ENCODE measurements at regions not wholly inside any gene's neighbourhood (a gene's known extent, or its start where the extent isn't known, plus 50 kb on each side); places are given as distances from the start of the nearest gene placed in this dataset.

DNA sequence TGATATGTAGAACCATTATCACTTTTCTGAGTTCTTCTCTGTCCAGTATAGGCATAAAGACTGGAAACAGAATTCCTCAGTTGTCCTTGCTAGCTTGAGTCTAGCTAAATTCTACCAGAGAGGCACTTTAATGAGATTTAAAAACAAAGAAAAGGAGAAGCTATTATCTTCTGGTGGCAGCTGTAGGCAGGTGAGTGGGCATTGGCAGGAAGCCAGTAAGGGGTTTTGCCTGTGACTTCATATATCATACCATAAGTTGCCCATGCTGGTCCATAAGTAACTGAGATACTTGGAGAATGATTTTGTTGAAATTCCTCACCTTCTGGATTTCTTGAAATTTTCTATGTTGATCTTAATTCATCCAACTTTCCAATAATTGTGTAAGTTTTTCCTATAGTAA is 402.3 kb upstream of the TGFBR2 start:
- TF ChIP-seq POLR2AphosphoS5 (IDR thresholded peaks at IDR 0.05), result no peak
- TF ChIP-seq, protein P1, sequence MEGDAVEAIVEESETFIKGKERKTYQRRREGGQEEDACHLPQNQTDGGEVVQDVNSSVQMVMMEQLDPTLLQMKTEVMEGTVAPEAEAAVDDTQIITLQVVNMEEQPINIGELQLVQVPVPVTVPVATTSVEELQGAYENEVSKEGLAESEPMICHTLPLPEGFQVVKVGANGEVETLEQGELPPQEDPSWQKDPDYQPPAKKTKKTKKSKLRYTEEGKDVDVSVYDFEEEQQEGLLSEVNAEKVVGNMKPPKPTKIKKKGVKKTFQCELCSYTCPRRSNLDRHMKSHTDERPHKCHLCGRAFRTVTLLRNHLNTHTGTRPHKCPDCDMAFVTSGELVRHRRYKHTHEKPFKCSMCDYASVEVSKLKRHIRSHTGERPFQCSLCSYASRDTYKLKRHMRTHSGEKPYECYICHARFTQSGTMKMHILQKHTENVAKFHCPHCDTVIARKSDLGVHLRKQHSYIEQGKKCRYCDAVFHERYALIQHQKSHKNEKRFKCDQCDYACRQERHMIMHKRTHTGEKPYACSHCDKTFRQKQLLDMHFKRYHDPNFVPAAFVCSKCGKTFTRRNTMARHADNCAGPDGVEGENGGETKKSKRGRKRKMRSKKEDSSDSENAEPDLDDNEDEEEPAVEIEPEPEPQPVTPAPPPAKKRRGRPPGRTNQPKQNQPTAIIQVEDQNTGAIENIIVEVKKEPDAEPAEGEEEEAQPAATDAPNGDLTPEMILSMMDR (IDR thresholded peaks at IDR 0.05), result no peak
- no peak for TF ChIP-seq POLR2A (IDR thresholded peaks at IDR 0.05)
